HepG2 (cell line): ENCODE measurements at regions not wholly inside any gene's neighbourhood (a gene's known extent, or its start where the extent isn't known, plus 50 kb on each side); places are given as distances from the start of the nearest gene placed in this dataset.

Experiments
- CTCF ChIP-seq: sonication (generic); formaldehyde crosslinking; IDR thresholded peaks from 2 replicates; pipeline ENCODE4 v1.5.0; 2020; ENCODE audit warnings: mild to moderate bottlenecking, missing genetic modification reagents, moderate library complexity
- MXD1 ChIP-seq: sonication (generic); formaldehyde crosslinking; IDR thresholded peaks from 2 replicates; pipeline ENCODE4 v1.4.0; 2020; ENCODE audit warnings: mild to moderate bottlenecking, missing genetic modification reagents
- ZBTB4 ChIP-seq: sonication (generic); formaldehyde crosslinking; IDR thresholded peaks from 2 replicates; pipeline ENCODE4 v1.4.0; 2020; ENCODE audit warnings: missing genetic modification reagents, mild to moderate bottlenecking, borderline replicate concordance
- ZNF768 ChIP-seq: sonication (generic); formaldehyde crosslinking; IDR thresholded peaks from 2 replicates; pipeline ENCODE4 v1.4.0; 2020; ENCODE audit warnings: missing genetic modification reagents
- ZNF784 ChIP-seq: sonication (generic); formaldehyde crosslinking; IDR thresholded peaks from 2 replicates; pipeline ENCODE4 v1.5.1; 2020; ENCODE audit warnings: missing genetic modification reagents, mild to moderate bottlenecking, borderline replicate concordance

- no peak for TF ChIP-seq MXD1 (CRISPR knock-in tag)
- no peak for TF ChIP-seq CTCF (CRISPR knock-in tag)
- no peak for TF ChIP-seq ZBTB4 (CRISPR knock-in tag)
- no peak for TF ChIP-seq ZNF768 (CRISPR knock-in tag)
- TF ChIP-seq ZNF784 = no peak
Measured at GRCh38 chr18:41545091-41545888, 409.7 kb upstream of the PIK3C3 start.
